ENCODE measurements at regions not wholly inside any gene's neighbourhood (a gene's known extent, or its start where the extent isn't known, plus 50 kb on each side); places are given as distances from the start of the nearest gene placed in this dataset.

- H4K20me1 ChIP-seq (ENCODE audit: insufficient read depth), result no peaks in the 10 kb centered on the region
- no peak overlapping the region; the same call in 1 of the 2 replicates for H2AFZ ChIP-seq (ENCODE audit: low read depth)
- H3K79me2 ChIP-seq (ENCODE audit: insufficient read depth, low read depth), result no peaks in the 10 kb centered on the region
- peak overlapping the region; percentile 43; the same call in 1 of the 2 replicates for H3K4me2 ChIP-seq
- 0 out of 2 replicates have a peak overlapping the region, but pooled peaks have one; percentile 1 for H3K9ac ChIP-seq
- peaks cover 68% of the 10 kb centered on the region for H3K4me1 ChIP-seq (ENCODE audit: low read depth, poor library complexity, severe bottlenecking)
- no peak overlapping the region for H3K4me3 ChIP-seq (IDR thresholded peaks at IDR 0.05; ENCODE audit: insufficient read depth, low read depth, low read length)
- TF ChIP-seq CTCF (conservative IDR thresholded peaks at IDR 0.05; ENCODE audit: low read depth, low read length), result no peak
- H3K27me3 ChIP-seq (ENCODE audit: insufficient read depth, low read depth), result no peaks in the 10 kb centered on the region
- no peaks in the 10 kb centered on the region for H3K36me3 ChIP-seq (ENCODE audit: insufficient read depth)
- H3K27ac ChIP-seq, result peak overlapping the region; percentile 21; the same call in 1 of the 2 replicates
Observed at GRCh38 chr4:153112041-153112441, 92.2 kb upstream of the TRIM2 start.

- Histone ChIP-seq H3K9ac (no peak overlapping the region), H3K79me2 (ENCODE audit: insufficient read depth, low read depth) (no peaks in the 10 kb centered on the region), H3K27me3 (ENCODE audit: insufficient read depth, low read depth) (no peaks in the 10 kb centered on the region), H3K4me1 (ENCODE audit: low read depth, poor library complexity, severe bottlenecking) (peaks cover 64% of the 10 kb centered on the region), H3K36me3 (ENCODE audit: insufficient read depth) (no peaks in the 10 kb centered on the region), H3K4me2 (peak overlapping the region; percentile 16; the same call in 1 of the 2 replicates), H3K4me3 (IDR thresholded peaks at IDR 0.05; ENCODE audit: insufficient read depth, low read depth, low read length) (no peak overlapping the region), H4K20me1 (ENCODE audit: insufficient read depth) (no peaks in the 10 kb centered on the region), H3K27ac (no peak overlapping the region), H2AFZ (ENCODE audit: low read depth) (no peak overlapping the region)
- TF ChIP-seq CTCF (conservative IDR thresholded peaks at IDR 0.05; ENCODE audit: low read depth, low read length), result no peak
Observed at GRCh38 chr4:153113061-153113837, 91.0 kb upstream of the TRIM2 start.

- Histone ChIP-seq H3K4me1 (ENCODE audit: low read depth, poor library complexity, severe bottlenecking) (peaks cover 64% of the 10 kb centered on the region), H3K4me2 (peak overlapping the region; percentile 16; the same call in 1 of the 2 replicates), H3K4me3 (IDR thresholded peaks at IDR 0.05; ENCODE audit: insufficient read depth, low read depth, low read length) (no peak overlapping the region), H3K9ac (no peak overlapping the region), H3K36me3 (ENCODE audit: insufficient read depth) (no peaks in the 10 kb centered on the region), H2AFZ (ENCODE audit: low read depth) (no peak overlapping the region), H4K20me1 (ENCODE audit: insufficient read depth) (no peaks in the 10 kb centered on the region), H3K27me3 (ENCODE audit: insufficient read depth, low read depth) (no peaks in the 10 kb centered on the region), H3K79me2 (ENCODE audit: insufficient read depth, low read depth) (no peaks in the 10 kb centered on the region), H3K27ac (no peak overlapping the region)
- TF ChIP-seq CTCF (conservative IDR thresholded peaks at IDR 0.05; ENCODE audit: low read depth, low read length), result no peak
Observed at GRCh38 chr4:153113838-153114105, 90.5 kb upstream of the TRIM2 start.

- no peak overlapping the region for H3K27ac ChIP-seq
Observed at GRCh38 chr4:153114771-153115321, 89.4 kb upstream of the TRIM2 start.

More at GRCh38 chr4:153114771-153115321, 89.4 kb upstream of the TRIM2 start:
- H3K27me3 ChIP-seq (ENCODE audit: insufficient read depth, low read depth), result no peaks in the 10 kb centered on the region
- H3K79me2 ChIP-seq (ENCODE audit: insufficient read depth, low read depth), result no peaks in the 10 kb centered on the region
- H3K4me1 ChIP-seq (ENCODE audit: low read depth, poor library complexity, severe bottlenecking), result peaks cover 64% of the 10 kb centered on the region
- H3K9ac ChIP-seq, result no peak overlapping the region
- no peaks in the 10 kb centered on the region for H4K20me1 ChIP-seq (ENCODE audit: insufficient read depth)
- no peak overlapping the region for H3K4me3 ChIP-seq (IDR thresholded peaks at IDR 0.05; ENCODE audit: insufficient read depth, low read depth, low read length)
- H2AFZ ChIP-seq (ENCODE audit: low read depth), result no peak overlapping the region
- no peaks in the 10 kb centered on the region for H3K36me3 ChIP-seq (ENCODE audit: insufficient read depth)
- TF ChIP-seq CTCF (conservative IDR thresholded peaks at IDR 0.05; ENCODE audit: low read depth, low read length), result no peak
- H3K4me2 ChIP-seq, result peak overlapping the region; percentile 82
